ENCODE measurements at regions not wholly inside any gene's neighbourhood (a gene's known extent, or its start where the extent isn't known, plus 50 kb on each side); places are given as distances from the start of the nearest gene placed in this dataset.

GRCh38 chr10:43888586-43888985 lies 239.9 kb upstream of the ZNF32 start:
- no peak for DNase-seq

- peak in 1 of 2 experiments; percentile 13 for DNase-seq
These were observed 237.2 kb upstream of the ZNF32 start for GRCh38 chr10:43885842-43886241.

GRCh38 chr10:43885252-43885651 lies 236.6 kb upstream of the ZNF32 start:
- no peak for DNase-seq

GRCh38 chr10:43884501-43885105 lies 235.9 kb upstream of the ZNF32 start:
- no peak for DNase-seq

GRCh38 chr10:43882711-43883110 lies 234.0 kb upstream of the ZNF32 start:
- no peak for DNase-seq

GRCh38 chr10:43881657-43882056 lies 233.0 kb upstream of the ZNF32 start:
- peak in 1 of 2 experiments; percentile 4 for DNase-seq

- DNase-seq: no peak
These were observed 231.5 kb upstream of the ZNF32 start for GRCh38 chr10:43880160-43880559.

- peak in 1 of 2 experiments; percentile 7 for DNase-seq
These were observed 231.1 kb upstream of the ZNF32 start for GRCh38 chr10:43879742-43880141.

GRCh38 chr10:43879162-43879561 lies 230.5 kb upstream of the ZNF32 start:
- DNase-seq: peak in 1 of 2 experiments; percentile 6

GRCh38 chr10:43878386-43878785 lies 229.7 kb upstream of the ZNF32 start:
- DNase-seq: peak in 1 of 2 experiments; percentile 9

GRCh38 chr10:43876976-43877375 lies 228.3 kb upstream of the ZNF32 start:
- DNase-seq: no peak

GRCh38 chr10:43874984-43875383 lies 226.3 kb upstream of the ZNF32 start:
- peak in 1 of 2 experiments; percentile 4 for DNase-seq

- peak in 1 of 2 experiments; percentile 4 for DNase-seq
These were observed 225.0 kb upstream of the ZNF32 start for GRCh38 chr10:43873717-43874116.

- peak in 1 of 2 experiments; percentile 7 for DNase-seq
These were observed 224.0 kb upstream of the ZNF32 start for GRCh38 chr10:43872644-43873043.

- DNase-seq: no peak
These were observed 222.9 kb upstream of the ZNF32 start for GRCh38 chr10:43871545-43871944.

- peak in 1 of 2 experiments; percentile 9 for DNase-seq
These were observed 222.3 kb upstream of the ZNF32 start for GRCh38 chr10:43870968-43871439.

- peak in 1 of 2 experiments; percentile 6 for DNase-seq
These were observed 221.1 kb upstream of the ZNF32 start for GRCh38 chr10:43869669-43870322.

GRCh38 chr10:43868952-43869351 lies 220.3 kb upstream of the ZNF32 start:
- DNase-seq: peak in 1 of 2 experiments; percentile 4

- DNase-seq: no peak
These were observed 219.2 kb upstream of the ZNF32 start for GRCh38 chr10:43867667-43868565.

- peak in 1 of 2 experiments; percentile 3 for DNase-seq
These were observed 218.4 kb upstream of the ZNF32 start for GRCh38 chr10:43867113-43867512.

GRCh38 chr10:43866712-43867111 lies 218.0 kb upstream of the ZNF32 start:
- no peak for DNase-seq

- DNase-seq: peak in 1 of 2 experiments; percentile 4
These were observed 216.8 kb upstream of the ZNF32 start for GRCh38 chr10:43865265-43866135.

Measured in activated T-cell treated with anti-CD3 and anti-CD28 coated beads, Interleukin-2, amount 50 U/mL, for 48 hours (primary cell).